ENCODE measurements at regions not wholly inside any gene's neighbourhood (a gene's known extent, or its start where the extent isn't known, plus 50 kb on each side); places are given as distances from the start of the nearest gene placed in this dataset.
"Not testable (repeated sequence)": the region's sequence is repeated elsewhere in the genome, so short reads cannot be mapped to it uniquely, and the experiment has no call there.

GRCh38 chr1:208349694-208350330 lies 105.6 kb upstream of the PLXNA2 start:
- no peak for DNase-seq

DNA sequence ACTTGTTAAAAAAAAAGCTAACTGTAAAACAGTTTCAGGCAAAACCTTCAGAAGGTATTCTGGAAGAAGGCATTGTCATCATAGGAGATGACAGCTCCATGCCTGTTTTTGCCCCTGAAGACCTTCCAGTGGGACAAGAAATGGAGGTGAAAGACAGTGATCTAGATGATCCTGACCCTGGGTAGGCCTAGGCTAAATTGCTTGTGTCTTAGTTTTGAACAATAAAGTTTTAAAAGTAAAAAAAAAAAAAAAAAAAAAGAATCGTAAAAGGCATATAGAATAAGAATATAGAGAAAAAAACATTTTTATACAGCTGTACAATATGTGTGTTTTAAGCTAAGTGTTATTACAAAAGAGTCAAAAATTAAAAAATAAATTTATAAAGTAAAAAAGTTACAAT lies 106.6 kb upstream of the PLXNA2 start:
- no peak for DNase-seq

GRCh38 chr1:208351838-208352237 lies 107.7 kb upstream of the PLXNA2 start:
- no peak for DNase-seq

- not testable (repeated sequence) for DNase-seq
Observed at GRCh38 chr1:208353797-208354196, 109.6 kb upstream of the PLXNA2 start.

DNA sequence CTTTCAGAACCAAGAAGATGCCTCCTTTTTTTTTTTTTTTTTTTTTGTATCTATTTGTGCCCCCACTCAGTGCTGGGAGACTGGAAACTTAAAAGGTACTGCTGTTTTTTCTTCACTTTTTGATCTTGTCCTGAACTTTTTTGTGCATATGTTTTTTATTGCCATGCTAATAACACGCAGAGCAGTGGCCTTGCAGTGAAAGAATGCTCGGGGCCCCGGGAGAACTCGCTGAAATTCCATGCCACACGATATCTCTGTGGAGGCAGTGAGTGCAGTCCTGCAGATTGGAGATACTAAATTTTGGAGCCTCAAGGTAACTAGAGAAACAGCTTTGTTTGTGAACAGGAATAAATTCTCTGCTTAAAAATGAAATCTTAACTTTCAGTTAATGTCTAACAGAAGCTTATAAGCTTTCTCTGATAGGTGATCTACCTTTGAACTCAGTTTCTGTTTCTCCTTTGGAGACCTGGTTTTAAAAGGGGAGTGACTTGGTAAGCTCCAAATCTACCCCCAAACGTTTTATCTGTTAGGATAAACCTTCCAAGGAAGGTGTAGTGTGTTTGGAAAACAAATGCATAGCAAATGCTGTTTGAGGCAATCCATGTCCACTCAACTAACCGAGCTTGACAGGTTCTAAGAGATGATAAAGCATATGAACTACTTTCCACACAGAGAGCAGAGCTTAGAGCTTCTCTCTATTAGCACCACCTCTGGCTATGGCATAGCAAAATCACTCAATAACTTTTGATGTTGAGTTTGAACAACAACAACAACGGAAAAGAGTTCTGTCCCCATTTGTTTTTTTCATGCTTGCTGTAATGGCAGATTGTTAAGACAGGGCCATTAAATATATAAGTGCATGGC lies 113.7 kb upstream of the PLXNA2 start:
- no peak for DNase-seq

GRCh38 chr1:208358651-208359050 lies 114.5 kb upstream of the PLXNA2 start:
- DNase-seq = no peak

GRCh38 chr1:208362011-208362410 lies 117.8 kb upstream of the PLXNA2 start:
- no peak for DNase-seq

- no peak for DNase-seq
Observed at GRCh38 chr1:208366559-208366958, 122.4 kb upstream of the PLXNA2 start.

- no peak for DNase-seq
Observed at GRCh38 chr1:208369045-208369444, 124.9 kb upstream of the PLXNA2 start.

DNA sequence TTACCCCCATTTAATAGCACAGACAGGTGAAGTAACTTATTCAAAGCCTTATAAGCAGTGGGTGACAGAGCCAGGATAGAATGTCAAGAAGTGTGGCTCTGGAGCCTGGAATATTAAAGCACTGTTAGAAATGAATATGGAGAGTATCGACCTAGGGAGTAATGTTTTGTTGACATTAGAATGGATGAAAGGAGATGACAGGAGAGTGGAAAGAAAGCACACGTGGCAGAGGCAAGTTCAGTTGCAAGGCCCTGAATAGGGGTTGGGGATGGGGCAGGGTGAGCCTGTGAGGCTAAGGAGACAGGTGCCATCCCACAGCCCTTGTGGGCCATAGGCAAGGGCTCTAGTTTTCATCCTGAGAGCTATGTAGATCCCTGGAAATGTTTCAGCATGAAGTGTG lies 125.5 kb upstream of the PLXNA2 start:
- DNase-seq = no peak

DNA sequence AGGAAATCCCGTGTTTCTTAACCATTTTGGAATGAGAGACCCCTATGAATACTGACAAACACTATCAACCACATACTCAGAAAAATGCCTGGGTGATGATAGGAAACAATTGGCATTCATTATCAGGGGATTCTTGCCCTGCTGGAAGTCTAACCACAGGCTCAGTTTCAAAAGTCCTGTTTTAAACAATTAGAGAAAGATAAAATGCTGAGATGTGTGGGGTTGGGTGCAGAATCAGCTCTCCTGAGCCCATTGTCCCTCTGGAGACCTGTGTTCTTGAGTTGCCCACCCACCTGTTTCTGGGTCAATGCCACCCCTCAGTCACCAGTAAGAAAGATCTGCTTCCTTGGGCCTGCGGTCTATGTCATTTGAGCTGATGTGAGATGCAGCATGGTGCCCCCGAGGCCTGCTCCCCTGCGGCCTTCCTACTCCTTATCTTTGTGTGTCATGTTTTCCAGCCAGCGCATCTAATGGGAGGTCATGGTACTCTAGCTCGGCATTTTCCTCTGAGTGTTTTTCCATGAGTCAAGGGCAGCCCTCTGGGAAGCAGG lies 130.3 kb upstream of the PLXNA2 start:
- DNase-seq = no peak

DNA sequence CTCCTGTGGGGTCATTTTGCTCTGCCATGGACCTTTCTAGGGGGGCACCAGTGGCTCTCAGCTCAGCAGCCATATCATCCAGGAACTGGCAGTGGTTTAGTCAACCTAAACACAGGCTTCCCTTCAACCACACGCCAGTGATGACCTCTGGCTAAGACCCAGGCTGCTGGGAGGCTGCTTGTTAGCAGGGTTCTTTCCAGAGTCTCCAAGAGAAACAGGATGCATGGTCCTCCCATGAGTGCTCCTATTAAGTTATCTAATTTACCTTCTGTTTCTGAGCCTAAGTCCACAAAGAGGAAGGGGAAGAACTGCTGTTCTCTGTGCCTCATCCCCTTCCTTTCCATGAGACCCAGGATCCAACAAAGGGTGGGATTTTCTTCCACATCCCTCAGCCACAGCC lies 137.3 kb upstream of the PLXNA2 start:
- no peak for DNase-seq

- no peak for DNase-seq
Observed at GRCh38 chr1:208387908-208388811, 144.0 kb upstream of the PLXNA2 start.

DNA sequence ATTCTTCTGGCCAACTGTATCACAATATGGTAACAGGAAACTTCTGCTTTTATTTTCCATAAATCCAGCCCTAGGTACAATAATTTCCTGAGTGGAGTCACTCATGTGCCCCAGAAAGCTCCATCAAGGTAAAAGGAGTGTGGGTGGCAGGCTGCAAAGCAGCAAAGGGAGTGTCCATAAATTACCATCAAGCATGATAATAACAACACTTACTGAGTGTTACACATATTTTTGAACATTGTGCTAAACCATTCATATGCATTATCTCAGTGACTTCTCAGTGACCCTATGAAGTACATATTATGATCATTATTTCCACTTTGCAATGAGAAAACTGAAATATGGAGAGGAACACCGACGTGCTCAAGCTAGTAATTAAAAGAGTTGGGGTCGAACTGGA lies 149.2 kb upstream of the PLXNA2 start:
- no peak for DNase-seq

GRCh38 chr1:208393826-208394225 lies 149.6 kb upstream of the PLXNA2 start:
- DNase-seq = no peak

- no peak for DNase-seq
Observed at GRCh38 chr1:208397286-208397685, 153.1 kb upstream of the PLXNA2 start.

DNA sequence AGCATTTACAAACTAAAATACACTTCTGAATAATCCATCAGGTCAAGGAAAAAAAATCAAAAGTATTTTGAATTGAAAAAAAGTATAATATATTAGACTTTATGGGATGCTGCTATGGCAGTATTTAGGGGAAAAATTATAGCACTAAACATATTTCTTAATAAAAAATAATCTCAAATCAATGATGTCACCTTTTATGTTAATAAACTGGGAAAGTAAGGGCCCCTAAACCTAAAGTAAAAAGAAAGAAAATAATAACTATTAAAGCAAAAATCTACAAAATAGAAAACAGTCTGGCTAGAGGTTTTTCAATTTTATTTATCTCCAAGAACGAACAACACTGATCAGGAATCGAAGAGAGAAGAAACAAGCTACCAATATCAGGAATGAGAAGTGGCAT lies 160.8 kb upstream of the PLXNA2 start:
- no peak for DNase-seq

- no peak for DNase-seq
Observed at GRCh38 chr1:208409176-208409575, 165.0 kb upstream of the PLXNA2 start.

- no peak for DNase-seq
Observed at GRCh38 chr1:208410409-208410808, 166.2 kb upstream of the PLXNA2 start.

GRCh38 chr1:208413006-208413405 lies 168.8 kb upstream of the PLXNA2 start:
- DNase-seq = no peak

- no peak for DNase-seq
Observed at GRCh38 chr1:208418667-208419066, 174.5 kb upstream of the PLXNA2 start.

DNA sequence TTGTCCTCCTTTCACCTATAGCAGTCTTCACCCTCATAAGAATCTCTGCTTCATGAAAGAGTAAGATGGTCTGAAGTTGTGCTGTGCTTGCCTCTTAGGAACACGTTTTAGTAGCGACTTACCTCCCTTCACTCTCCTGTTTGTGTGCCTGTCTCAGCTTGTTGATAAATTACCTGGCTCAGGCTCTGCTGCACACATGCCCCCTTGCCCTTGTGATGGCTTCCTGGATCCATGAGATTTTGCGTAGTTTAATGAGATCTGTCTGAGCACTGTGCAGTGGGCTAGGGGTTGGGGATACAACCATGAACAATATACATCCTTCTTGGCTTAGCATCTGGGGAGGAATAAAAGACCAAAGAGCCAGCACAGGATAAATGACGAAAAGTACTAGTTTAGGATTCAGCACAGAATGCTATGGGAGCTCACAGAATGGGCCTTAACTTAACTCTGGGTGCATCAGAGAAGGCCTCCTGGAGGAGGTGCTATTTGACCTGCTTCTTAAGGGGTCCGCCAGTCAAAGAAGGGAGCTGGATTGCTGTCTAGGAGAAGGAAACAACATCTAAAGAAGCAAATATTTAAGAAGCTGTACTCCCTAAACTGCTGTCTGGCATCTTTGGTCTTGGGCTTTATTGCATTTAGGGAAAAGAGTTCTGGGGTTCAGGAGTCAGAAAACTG lies 175.7 kb upstream of the PLXNA2 start:
- no peak for DNase-seq

GRCh38 chr1:208420696-208421095 lies 176.5 kb upstream of the PLXNA2 start:
- DNase-seq = no peak
